ENCODE measurements at regions not wholly inside any gene's neighbourhood (a gene's known extent, or its start where the extent isn't known, plus 50 kb on each side); places are given as distances from the start of the nearest gene placed in this dataset.

GRCh38 chrX:40177942-40178715, 80.4 kb upstream of the BCOR start:
- Histone ChIP-seq H3K27ac (peak overlapping the region in 1 of 2 donors; percentile 96), H3K9me3 (no peaks in the 10 kb centered on the region), H3K27me3 (replicated peaks; ENCODE audit: insufficient read depth) (no peaks in the 10 kb centered on the region), H3K4me3 (no peak overlapping the region), H3K36me3 (no peaks in the 10 kb centered on the region), H3K4me1 (ENCODE audit: control insufficient read depth in 1 of 2, low read depth in 2 of 2) (peaks cover 3 to 10% of the 10 kb centered on the region in 2 donors)
- no peak for ATAC-seq (ENCODE audit: insufficient number of reproducible peaks, low FRiP score, low read depth)
- DNase-seq (ENCODE audit: low spot score), result no peak
- TF ChIP-seq, protein P1, sequence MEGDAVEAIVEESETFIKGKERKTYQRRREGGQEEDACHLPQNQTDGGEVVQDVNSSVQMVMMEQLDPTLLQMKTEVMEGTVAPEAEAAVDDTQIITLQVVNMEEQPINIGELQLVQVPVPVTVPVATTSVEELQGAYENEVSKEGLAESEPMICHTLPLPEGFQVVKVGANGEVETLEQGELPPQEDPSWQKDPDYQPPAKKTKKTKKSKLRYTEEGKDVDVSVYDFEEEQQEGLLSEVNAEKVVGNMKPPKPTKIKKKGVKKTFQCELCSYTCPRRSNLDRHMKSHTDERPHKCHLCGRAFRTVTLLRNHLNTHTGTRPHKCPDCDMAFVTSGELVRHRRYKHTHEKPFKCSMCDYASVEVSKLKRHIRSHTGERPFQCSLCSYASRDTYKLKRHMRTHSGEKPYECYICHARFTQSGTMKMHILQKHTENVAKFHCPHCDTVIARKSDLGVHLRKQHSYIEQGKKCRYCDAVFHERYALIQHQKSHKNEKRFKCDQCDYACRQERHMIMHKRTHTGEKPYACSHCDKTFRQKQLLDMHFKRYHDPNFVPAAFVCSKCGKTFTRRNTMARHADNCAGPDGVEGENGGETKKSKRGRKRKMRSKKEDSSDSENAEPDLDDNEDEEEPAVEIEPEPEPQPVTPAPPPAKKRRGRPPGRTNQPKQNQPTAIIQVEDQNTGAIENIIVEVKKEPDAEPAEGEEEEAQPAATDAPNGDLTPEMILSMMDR (IDR thresholded peaks at IDR 0.05), result no peak

DNA sequence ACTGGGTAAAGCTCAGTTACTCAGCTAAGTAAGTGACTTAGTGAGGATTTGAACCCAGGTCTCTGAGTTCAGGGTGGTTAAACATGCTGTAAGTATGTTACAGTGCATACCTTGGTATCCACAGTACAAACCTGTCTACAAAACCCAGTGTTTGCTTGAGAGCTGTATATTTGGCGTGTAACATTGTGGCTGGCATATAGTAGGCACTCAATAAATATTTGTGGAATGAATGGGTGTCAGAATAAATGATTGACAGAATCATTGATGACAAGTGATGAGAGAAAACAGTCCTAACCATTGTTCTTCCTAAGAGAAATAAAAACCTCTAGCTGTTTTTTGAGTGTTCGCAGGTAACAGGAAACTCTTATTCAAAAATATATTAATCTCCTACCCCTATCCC, 79.7 kb upstream of the BCOR start:
- H3K4me1 ChIP-seq (ENCODE audit: control insufficient read depth in 1 of 2, low read depth in 2 of 2), result peaks cover 7 to 10% of the 10 kb centered on the region in 2 donors
- TF ChIP-seq, protein P1 (IDR thresholded peaks at IDR 0.05), result no peak

GRCh38 chrX:40177117-40177430, 79.3 kb upstream of the BCOR start:
- no peaks in the 10 kb centered on the region for H3K27me3 ChIP-seq (replicated peaks; ENCODE audit: insufficient read depth)
- DNase-seq (ENCODE audit: low spot score), result no peak
- H3K9me3 ChIP-seq, result no peaks in the 10 kb centered on the region
- peak overlapping the region; percentile 93 to 96 for H3K27ac ChIP-seq
- peaks cover 7 to 10% of the 10 kb centered on the region in 2 donors for H3K4me1 ChIP-seq (ENCODE audit: control insufficient read depth in 1 of 2, low read depth in 2 of 2)
- no peak for ATAC-seq (ENCODE audit: insufficient number of reproducible peaks, low FRiP score, low read depth)
- peak overlapping the region; percentile 81 for H3K4me3 ChIP-seq
- TF ChIP-seq, protein P1 (IDR thresholded peaks at IDR 0.05), result no peak
- H3K36me3 ChIP-seq, result no peaks in the 10 kb centered on the region

More for the DNA sequence above, 79.7 kb upstream of the BCOR start:
- no peaks in the 10 kb centered on the region for H3K27me3 ChIP-seq (replicated peaks; ENCODE audit: insufficient read depth)
- ATAC-seq (ENCODE audit: insufficient number of reproducible peaks, low FRiP score, low read depth) (no peak), DNase-seq (ENCODE audit: low spot score) (no peak)
- H3K27ac ChIP-seq, result peak overlapping the region; percentile 93 to 96
- peak overlapping the region; percentile 81 for H3K4me3 ChIP-seq
- H3K9me3 ChIP-seq, result no peaks in the 10 kb centered on the region
- no peaks in the 10 kb centered on the region for H3K36me3 ChIP-seq

DNA sequence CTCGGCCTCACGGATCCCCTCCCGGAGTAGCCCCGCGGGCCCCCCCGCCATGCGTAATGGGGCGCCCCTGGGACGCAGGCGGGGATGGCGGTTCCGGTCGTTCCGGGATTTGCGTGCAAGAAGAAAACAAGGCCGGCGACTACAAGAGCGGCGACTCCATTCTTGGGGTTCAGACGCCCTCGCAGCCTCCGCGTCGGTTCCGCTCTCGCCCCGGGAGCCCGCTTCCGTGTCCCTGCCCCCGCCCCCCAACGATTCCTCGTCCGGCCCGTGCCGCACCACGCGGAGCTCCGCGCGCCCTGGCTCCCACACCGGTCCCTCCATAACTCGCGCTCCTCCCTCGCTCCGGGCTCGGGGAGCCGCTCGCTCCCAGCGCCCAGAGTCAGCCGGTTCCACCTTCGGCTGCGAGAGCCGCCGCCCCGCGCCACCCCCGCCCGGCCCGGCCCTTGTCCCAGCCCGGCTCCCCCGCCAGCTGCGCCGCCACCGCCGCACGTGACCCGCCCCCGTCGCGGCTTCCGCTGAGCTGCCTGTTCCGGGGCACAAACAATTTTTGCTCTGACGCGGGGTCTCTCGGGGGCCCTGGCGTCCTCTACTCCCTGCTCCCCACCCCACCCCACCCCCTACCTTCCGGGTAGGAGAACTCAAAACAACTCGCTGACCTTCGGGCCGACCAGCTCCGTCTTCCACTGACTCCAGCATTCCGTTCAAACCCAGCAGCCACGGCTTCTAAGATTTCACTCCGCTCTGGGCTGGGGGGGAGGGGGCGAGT, 78.8 kb upstream of the BCOR start:
- peak overlapping the region; percentile 93 to 96 for H3K27ac ChIP-seq
- H3K9me3 ChIP-seq, result no peaks in the 10 kb centered on the region
- TF ChIP-seq, protein P1 (IDR thresholded peaks at IDR 0.05), result no peak
- DNase-seq (ENCODE audit: low spot score), result no peak
- peaks cover 7 to 10% of the 10 kb centered on the region in 2 donors for H3K4me1 ChIP-seq (ENCODE audit: control insufficient read depth in 1 of 2, low read depth in 2 of 2)
- ATAC-seq (ENCODE audit: insufficient number of reproducible peaks, low FRiP score, low read depth), result peak; percentile 8
- no peaks in the 10 kb centered on the region for H3K27me3 ChIP-seq (replicated peaks; ENCODE audit: insufficient read depth)
- peak overlapping the region; percentile 81 for H3K4me3 ChIP-seq
- no peaks in the 10 kb centered on the region for H3K36me3 ChIP-seq

Data from thoracic aorta (tissue), 2 donors.